Sciatic nerve (tissue), 2 donors: ENCODE measurements at regions not wholly inside any gene's neighbourhood (a gene's known extent, or its start where the extent isn't known, plus 50 kb on each side); places are given as distances from the start of the nearest gene placed in this dataset.
A peak's percentile ranks its signal among the peaks of the same experiment; 100 is the strongest.
"Not testable (repeated sequence)": the region's sequence is repeated elsewhere in the genome, so short reads cannot be mapped to it uniquely, and the experiment has no call there.

Source experiments
- ATAC-seq: fragments of 200-7000 bp; cut with Tn5 transposase; one replicate; pipeline ENCODE4 v1.9.1; 2020; ENCODE audit warnings: mild to moderate bottlenecking, moderate library complexity
- DNase-seq: peaks from one replicate; pipeline ENCODE4 v3.0.0-alpha.2; 2020; ENCODE audit warnings: low spot score
- intact Hi-C: fragments of 100-400 bp; cut with DNase I; formaldehyde crosslinking; loops from one replicate; pipeline ENCODE4 v1.14.2; 2022
- donor health status: DM: no; HTN: no; CAD: no.
- donor health status: DM: no; HTN: no; CAD: no.

DNA sequence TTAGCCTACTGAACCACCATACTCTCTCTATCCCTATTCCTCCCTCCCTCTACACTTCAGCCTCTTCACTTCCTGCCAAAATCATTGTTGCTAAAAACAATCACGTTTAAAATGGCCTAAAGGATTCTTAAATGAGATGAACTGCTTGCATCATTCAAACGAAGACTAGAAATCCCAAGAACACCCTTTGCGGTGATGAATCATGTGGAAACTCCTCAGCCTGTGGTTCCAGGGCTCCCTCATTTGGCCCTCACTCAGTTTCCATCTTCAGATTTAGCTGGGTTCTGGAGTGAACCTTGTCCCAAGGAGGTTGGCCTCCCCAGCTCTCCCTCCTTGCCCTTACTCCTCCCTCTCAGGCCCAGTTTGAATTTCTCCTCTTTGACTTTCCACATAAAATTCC is 125.6 kb upstream of the CDC42EP3 start:
- intact Hi-C loops = no loop called here
- DNase-seq = no peak
- ATAC-seq = no peak

GRCh38 chr2:37798315-37799005 is 126.6 kb upstream of the RMDN2 start:
- intact Hi-C loops = no loop called here
- DNase-seq (no peak), ATAC-seq (no peak)

- intact Hi-C loops = no loop called here
- ATAC-seq = no peak
- DNase-seq = no peak
Measured at GRCh38 chr2:37800176-37800858, 124.8 kb upstream of the RMDN2 start.

GRCh38 chr2:37802211-37802752 is 122.8 kb upstream of the RMDN2 start:
- no peak for DNase-seq
- ATAC-seq = no peak
- intact Hi-C loops = no loop called here

GRCh38 chr2:37802899-37803379 is 122.1 kb upstream of the RMDN2 start:
- ATAC-seq (no peak), DNase-seq (no peak)
- intact Hi-C loops = no loop called here

GRCh38 chr2:37806004-37806403 is 119.1 kb upstream of the RMDN2 start:
- DNase-seq, ATAC-seq, intact Hi-C loops: not testable (repeated sequence)

GRCh38 chr2:37809525-37809924 is 115.6 kb upstream of the RMDN2 start:
- ATAC-seq = peak; percentile 26
- peak; percentile 66 for DNase-seq
- intact Hi-C loops = no loop called here

GRCh38 chr2:37809931-37810570 is 115.0 kb upstream of the RMDN2 start:
- DNase-seq = no peak
- intact Hi-C loops = no loop called here

DNA sequence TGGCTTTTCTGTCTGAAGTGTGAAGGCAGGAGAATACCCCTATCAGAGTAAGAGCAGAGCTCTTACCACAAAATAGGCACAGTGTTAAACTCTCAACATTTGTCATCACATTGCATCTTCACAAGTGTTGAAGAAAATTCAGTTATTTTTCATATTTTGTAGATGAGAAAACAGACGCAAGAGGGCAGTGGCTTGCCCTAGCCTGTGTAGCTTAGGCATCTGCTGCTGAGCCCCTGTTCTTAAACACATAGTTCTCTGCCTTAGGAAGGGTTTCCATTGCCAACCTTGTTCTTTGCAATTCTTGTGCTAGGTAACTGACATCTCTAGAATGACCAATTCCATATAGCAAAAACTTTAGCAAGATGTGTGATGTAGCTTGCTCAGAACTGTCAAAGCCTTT is 112.7 kb upstream of the RMDN2 start:
- no peak for ATAC-seq
- DNase-seq = no peak
- intact Hi-C loops = no loop called here

More at GRCh38 chr2:37809931-37810570, 115.0 kb upstream of the RMDN2 start:
- ATAC-seq = peak; percentile 20

- no peak for DNase-seq
- intact Hi-C loops = no loop called here
- no peak for ATAC-seq
Measured at GRCh38 chr2:37812941-37813730, 112.0 kb upstream of the RMDN2 start.

GRCh38 chr2:37816036-37816435 is 109.1 kb upstream of the RMDN2 start:
- intact Hi-C loops = no loop called here
- DNase-seq (no peak), ATAC-seq (no peak)

- DNase-seq = no peak
- intact Hi-C loops = no loop called here
- no peak for ATAC-seq
Measured at GRCh38 chr2:37816686-37817085, 108.4 kb upstream of the RMDN2 start.

GRCh38 chr2:37819186-37819585 is 105.9 kb upstream of the RMDN2 start:
- intact Hi-C loops = no loop called here
- ATAC-seq (peak; percentile 90), DNase-seq (no peak)

- no peak for DNase-seq
- intact Hi-C loops = no loop called here
- no peak for ATAC-seq
Measured at GRCh38 chr2:37820471-37820986, 104.6 kb upstream of the RMDN2 start.

- intact Hi-C loops = no loop called here
- no peak for DNase-seq
- no peak for ATAC-seq
Measured at GRCh38 chr2:37825586-37825985, 99.5 kb upstream of the RMDN2 start.

DNA sequence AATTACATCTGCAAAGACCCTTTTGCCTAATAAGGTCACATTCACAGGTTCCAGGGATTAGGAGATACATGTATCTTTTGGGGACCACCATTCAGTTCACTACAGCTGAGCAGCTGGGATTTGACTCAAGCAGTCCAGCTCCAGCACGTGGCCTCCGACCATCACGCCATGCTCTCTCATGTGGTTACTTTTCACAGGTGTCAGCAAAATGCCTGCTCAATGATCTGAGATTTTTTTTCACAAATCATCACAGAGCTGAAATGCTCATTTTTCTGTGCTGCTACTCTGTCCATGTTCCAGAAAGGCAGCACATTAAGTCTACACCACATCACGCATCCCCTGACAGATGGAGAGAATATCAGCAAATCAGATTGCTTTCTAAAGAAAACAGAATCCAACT is 98.5 kb upstream of the RMDN2 start:
- DNase-seq (no peak), ATAC-seq (no peak)
- intact Hi-C loops = no loop called here

GRCh38 chr2:37827455-37827854 is 97.6 kb upstream of the RMDN2 start:
- intact Hi-C loops = no loop called here
- ATAC-seq = no peak
- DNase-seq = no peak

DNA sequence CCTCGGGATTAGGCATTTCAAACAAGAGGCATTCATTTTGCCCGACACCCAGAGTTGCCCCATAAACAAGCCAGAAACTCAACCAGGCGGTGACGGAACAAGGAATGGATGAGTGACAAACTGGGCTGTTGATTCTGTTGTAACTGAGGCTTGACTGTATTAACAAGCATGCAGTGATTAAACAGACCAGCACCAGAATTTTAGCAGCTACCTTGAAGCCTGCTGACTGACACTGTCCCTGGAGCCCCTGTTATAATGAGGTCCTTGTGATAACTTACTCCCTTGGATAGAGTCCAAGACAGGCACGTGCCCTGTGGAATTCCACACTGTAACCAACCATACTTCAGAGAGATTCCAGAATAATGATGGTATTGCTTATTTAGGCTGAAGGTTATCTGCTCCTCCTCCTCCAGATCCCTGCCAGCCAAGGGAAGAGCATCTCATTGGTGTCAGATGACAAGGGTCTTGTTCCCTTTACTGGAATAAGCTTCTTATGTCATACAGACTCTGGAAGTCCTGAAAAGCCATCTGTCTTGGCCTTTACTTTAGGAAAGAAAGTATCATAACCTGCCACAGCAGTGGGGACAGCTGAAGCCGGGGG is 97.1 kb upstream of the RMDN2 start:
- ATAC-seq (no peak), DNase-seq (no peak)
- intact Hi-C loops = no loop called here

GRCh38 chr2:37829202-37829601 is 95.9 kb upstream of the RMDN2 start:
- DNase-seq (no peak), ATAC-seq (peak; percentile 39)
- intact Hi-C loops = no loop called here
